CD8-positive, alpha-beta memory T cell (primary cell): ENCODE measurements at regions not wholly inside any gene's neighbourhood (a gene's known extent, or its start where the extent isn't known, plus 50 kb on each side); places are given as distances from the start of the nearest gene placed in this dataset.

Experiments used
- CTCF ChIA-PET: fragments of 350-600 bp; sonication (Branson Sonifier 250); formaldehyde crosslinking; loops from one replicate; lab custom pipeline; 2021; ENCODE audit warnings: antibody characterized with exemption; lab: Charles Lee
- POLR2A ChIA-PET: fragments of 350-600 bp; sonication (Branson Sonifier 250); formaldehyde crosslinking; loops from one replicate; lab custom pipeline; 2021; ENCODE audit warnings: antibody characterized with exemption; lab: Charles Lee
- DNase-seq, 5 donors: peaks; one replicate each; pipeline versions ENCODE4 v3.0.0 to v3.0.0-alpha.2; 2020 to 2022; ENCODE audit warnings: mixed read lengths in 1 of 5
- H3K27ac ChIP-seq: one replicate; pipeline ENCODE4 v1.7.0; 2013; ENCODE audit warnings: low read depth, mild to moderate bottlenecking, low read length, moderate library complexity
- H3K27me3 ChIP-seq: 2 replicates; pipeline ENCODE4 v1.7.0; 2013; ENCODE audit warnings: low read length, mild to moderate bottlenecking; ENCODE audit not compliant: insufficient read depth, poor library complexity, severe bottlenecking
- H3K36me3 ChIP-seq: 2 replicates; pipeline ENCODE4 v1.7.0; 2013; ENCODE audit warnings: mild to moderate bottlenecking, low read length, moderate library complexity; ENCODE audit not compliant: insufficient read depth
- H3K4me1 ChIP-seq: 2 replicates; pipeline ENCODE4 v1.7.0; 2013; ENCODE audit warnings: mild to moderate bottlenecking, low read length, moderate library complexity; ENCODE audit not compliant: insufficient read depth
- H3K4me3 ChIP-seq: 2 replicates; pipeline ENCODE4 v1.7.0; 2013; ENCODE audit warnings: mild to moderate bottlenecking, low read length
- H3K9me3 ChIP-seq: 2 replicates; pipeline ENCODE4 v1.7.0; 2013; ENCODE audit warnings: mild to moderate bottlenecking, low read length
- H3K27ac Mint-ChIP-seq, 8 donors: one replicate each; pipeline ENCODE4 v1.8.0; 2020 to 2021; ENCODE audit warnings: mixed read lengths in 8 of 8, mild to moderate bottlenecking in 6 of 8, inconsistent platforms in 3 of 8, moderate library complexity in 3 of 8
- H3K27me3 Mint-ChIP-seq, 2 donors: one replicate each; pipeline ENCODE4 v1.8.0; 2020 to 2021; ENCODE audit warnings: mixed read lengths in 2 of 2, mild to moderate bottlenecking in 1 of 2, moderate library complexity in 1 of 2
- H3K36me3 Mint-ChIP-seq, 3 donors: one replicate each; pipeline ENCODE4 v1.8.0; 2020 to 2021; ENCODE audit warnings: mixed read lengths in 3 of 3, inconsistent platforms in 1 of 3, mild to moderate bottlenecking in 1 of 3
- H3K4me1 Mint-ChIP-seq, 3 donors: one replicate each; pipeline ENCODE4 v1.8.0; 2020 to 2021; ENCODE audit warnings: mixed read lengths in 3 of 3, inconsistent platforms in 1 of 3, mild to moderate bottlenecking in 1 of 3
- H3K4me3 Mint-ChIP-seq, 7 donors: one replicate each; pipeline ENCODE4 v1.8.0; 2020 to 2021; ENCODE audit warnings: mixed read lengths in 7 of 7, mild to moderate bottlenecking in 6 of 7, moderate library complexity in 4 of 7, inconsistent platforms in 2 of 7
- H3K9me3 Mint-ChIP-seq, 5 donors: one replicate each; pipeline ENCODE4 v1.8.0; 2020 to 2022; ENCODE audit warnings: mixed read lengths in 5 of 5, mild to moderate bottlenecking in 3 of 5, moderate library complexity in 2 of 5, inconsistent platforms in 1 of 5

GRCh38 chr1:170840371-170840770 lies 95.0 kb upstream of the MROH9 start:
- H3K36me3 ChIP-seq = no peaks in the 10 kb centered on the region
- Mint-ChIP-seq H3K36me3 (no peaks in the 10 kb centered on the region), H3K27ac (no peak overlapping the region), H3K27me3 (no peaks in the 10 kb centered on the region), H3K9me3 (no peaks in the 10 kb centered on the region), H3K4me3 (no peak overlapping the region), H3K4me1 (no peaks in the 10 kb centered on the region)
- no peak overlapping the region for H3K4me3 ChIP-seq
- H3K27ac ChIP-seq = no peak overlapping the region
- H3K4me1 ChIP-seq = no peaks in the 10 kb centered on the region
- ChIA-PET CTCF (no interaction called here), POLR2A (no interaction called here)
- no peak for DNase-seq
- no peaks in the 10 kb centered on the region for H3K27me3 ChIP-seq
- no peaks in the 10 kb centered on the region for H3K9me3 ChIP-seq

- Mint-ChIP-seq H3K36me3 (no peaks in the 10 kb centered on the region), H3K4me1 (no peaks in the 10 kb centered on the region), H3K9me3 (no peaks in the 10 kb centered on the region), H3K4me3 (no peak overlapping the region), H3K27me3 (peaks cover 4 to 20% of the 10 kb centered on the region in 2 donors), H3K27ac (peak overlapping the region in 1 of 8 donors; percentile 85)
- no peaks in the 10 kb centered on the region for H3K4me1 ChIP-seq
- H3K27me3 ChIP-seq = no peaks in the 10 kb centered on the region
- H3K27ac ChIP-seq = no peak overlapping the region
- DNase-seq = no peak
- H3K36me3 ChIP-seq = no peaks in the 10 kb centered on the region
- CTCF ChIA-PET = no interaction called here
- H3K4me3 ChIP-seq = no peak overlapping the region
- H3K9me3 ChIP-seq = no peaks in the 10 kb centered on the region
- POLR2A ChIA-PET = no interaction called here
These were observed 82.0 kb upstream of the MROH9 start for GRCh38 chr1:170853302-170853701.

GRCh38 chr1:170853867-170854266 lies 81.5 kb upstream of the MROH9 start:
- no peak overlapping the region for H3K27ac ChIP-seq
- Mint-ChIP-seq H3K4me1 (no peaks in the 10 kb centered on the region), H3K4me3 (no peak overlapping the region), H3K27ac (no peak overlapping the region), H3K36me3 (no peaks in the 10 kb centered on the region), H3K27me3 (peaks cover 3 to 20% of the 10 kb centered on the region in 2 donors), H3K9me3 (peaks cover 0 to under 1% (median 0%) of the 10 kb centered on the region in 5 donors)
- H3K4me3 ChIP-seq = no peak overlapping the region
- POLR2A ChIA-PET = no interaction called here
- DNase-seq = no peak
- CTCF ChIA-PET = no interaction called here
- no peaks in the 10 kb centered on the region for H3K27me3 ChIP-seq
- no peaks in the 10 kb centered on the region for H3K4me1 ChIP-seq
- H3K36me3 ChIP-seq = no peaks in the 10 kb centered on the region
- no peaks in the 10 kb centered on the region for H3K9me3 ChIP-seq

- H3K4me3 Mint-ChIP-seq = no peak overlapping the region
- Histone ChIP-seq H3K9me3 (no peaks in the 10 kb centered on the region), H3K36me3 (no peaks in the 10 kb centered on the region), H3K4me3 (no peak overlapping the region), H3K27ac (no peak overlapping the region), H3K27me3 (no peaks in the 10 kb centered on the region), H3K4me1 (no peaks in the 10 kb centered on the region)
- no peaks in the 10 kb centered on the region for H3K36me3 Mint-ChIP-seq
- H3K4me1 Mint-ChIP-seq = no peaks in the 10 kb centered on the region
- ChIA-PET POLR2A (no interaction called here), CTCF (no interaction called here)
- peaks cover 2 to 16% of the 10 kb centered on the region in 2 donors for H3K27me3 Mint-ChIP-seq
- no peak for DNase-seq
- H3K9me3 Mint-ChIP-seq = peaks cover 0 to 2% (median 0%) of the 10 kb centered on the region in 5 donors
- no peak overlapping the region for H3K27ac Mint-ChIP-seq
These were observed 80.7 kb upstream of the MROH9 start for GRCh38 chr1:170854677-170855076.

GRCh38 chr1:170856455-170856854 lies 78.9 kb upstream of the MROH9 start:
- H3K36me3 ChIP-seq = no peaks in the 10 kb centered on the region
- H3K9me3 Mint-ChIP-seq = peaks cover 0 to 2% (median 0%) of the 10 kb centered on the region in 5 donors
- no peaks in the 10 kb centered on the region for H3K36me3 Mint-ChIP-seq
- ChIA-PET POLR2A (no interaction called here), CTCF (no interaction called here)
- H3K9me3 ChIP-seq = no peaks in the 10 kb centered on the region
- peaks cover 4 to 9% of the 10 kb centered on the region in 2 donors for H3K27me3 Mint-ChIP-seq
- H3K27me3 ChIP-seq = no peaks in the 10 kb centered on the region
- H3K4me3 ChIP-seq = no peak overlapping the region
- no peak for DNase-seq
- no peaks in the 10 kb centered on the region for H3K4me1 ChIP-seq
- H3K4me1 Mint-ChIP-seq = no peaks in the 10 kb centered on the region
- H3K27ac Mint-ChIP-seq = no peak overlapping the region
- H3K27ac ChIP-seq = no peak overlapping the region
- H3K4me3 Mint-ChIP-seq = no peak overlapping the region

- H3K36me3 ChIP-seq = no peaks in the 10 kb centered on the region
- Mint-ChIP-seq H3K27me3 (peaks cover 4 to 9% of the 10 kb centered on the region in 2 donors), H3K4me3 (no peak overlapping the region), H3K27ac (peak overlapping the region in 1 of 8 donors; percentile 87), H3K36me3 (no peaks in the 10 kb centered on the region), H3K9me3 (peaks cover 0 to 2% (median 0%) of the 10 kb centered on the region in 5 donors), H3K4me1 (no peaks in the 10 kb centered on the region)
- ChIA-PET POLR2A (no interaction called here), CTCF (no interaction called here)
- H3K27me3 ChIP-seq = no peaks in the 10 kb centered on the region
- DNase-seq = no peak
- no peaks in the 10 kb centered on the region for H3K9me3 ChIP-seq
- H3K4me1 ChIP-seq = no peaks in the 10 kb centered on the region
- no peak overlapping the region for H3K27ac ChIP-seq
- H3K4me3 ChIP-seq = no peak overlapping the region
These were observed 77.4 kb upstream of the MROH9 start for GRCh38 chr1:170857955-170858354.

GRCh38 chr1:170863621-170864020 lies 71.7 kb upstream of the MROH9 start:
- Mint-ChIP-seq H3K27ac (no peak overlapping the region), H3K4me1 (peaks cover 0 to 5% (median 3%) of the 10 kb centered on the region in 3 donors), H3K9me3 (peaks cover 0 to 4% (median 0%) of the 10 kb centered on the region in 5 donors), H3K36me3 (no peaks in the 10 kb centered on the region), H3K4me3 (no peak overlapping the region), H3K27me3 (peaks cover 3 to 11% of the 10 kb centered on the region in 2 donors)
- Histone ChIP-seq H3K27me3 (no peaks in the 10 kb centered on the region), H3K27ac (no peak overlapping the region), H3K36me3 (no peaks in the 10 kb centered on the region), H3K4me3 (no peak overlapping the region), H3K9me3 (no peaks in the 10 kb centered on the region), H3K4me1 (no peaks in the 10 kb centered on the region)
- CTCF ChIA-PET = no interaction called here
- POLR2A ChIA-PET = no interaction called here
- no peak for DNase-seq

GRCh38 chr1:170864238-170864637 lies 71.1 kb upstream of the MROH9 start:
- H3K27ac Mint-ChIP-seq = no peak overlapping the region
- Histone ChIP-seq H3K27ac (no peak overlapping the region), H3K9me3 (no peaks in the 10 kb centered on the region), H3K4me3 (no peak overlapping the region), H3K27me3 (no peaks in the 10 kb centered on the region), H3K4me1 (no peaks in the 10 kb centered on the region), H3K36me3 (no peaks in the 10 kb centered on the region)
- peaks cover 0 to 2% (median 0%) of the 10 kb centered on the region in 5 donors for H3K9me3 Mint-ChIP-seq
- DNase-seq = no peak
- H3K27me3 Mint-ChIP-seq = peaks cover 3 to 14% of the 10 kb centered on the region in 2 donors
- no peak overlapping the region for H3K4me3 Mint-ChIP-seq
- H3K4me1 Mint-ChIP-seq = peaks cover 0 to 5% (median 3%) of the 10 kb centered on the region in 3 donors
- ChIA-PET POLR2A (no interaction called here), CTCF (no interaction called here)
- H3K36me3 Mint-ChIP-seq = no peaks in the 10 kb centered on the region
